ENCODE measurements at regions not wholly inside any gene's neighbourhood (a gene's known extent, or its start where the extent isn't known, plus 50 kb on each side); places are given as distances from the start of the nearest gene placed in this dataset.
"Not testable (repeated sequence)": the region's sequence is repeated elsewhere in the genome, so short reads cannot be mapped to it uniquely, and the experiment has no call there.

DNA sequence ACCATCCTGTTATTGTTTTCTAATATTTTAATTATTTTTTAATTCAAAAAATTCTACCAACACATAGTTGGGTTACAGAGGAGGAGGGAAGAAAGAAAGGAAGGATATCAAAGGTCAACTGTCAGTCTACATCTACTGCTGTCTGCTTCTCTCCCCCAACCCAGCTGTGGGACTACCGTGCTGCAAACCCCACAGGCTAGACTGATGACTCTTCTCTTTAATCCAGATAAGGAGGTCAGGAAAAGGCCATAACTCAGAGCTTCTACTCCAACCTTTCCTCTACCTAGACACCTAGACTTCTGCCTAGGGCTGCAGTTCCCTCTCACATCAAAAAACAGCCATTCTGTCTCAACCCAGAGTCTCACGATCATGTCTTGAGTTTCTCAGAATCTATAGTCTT, 124.2 kb upstream of the ETV3 start:
- H3K4me2 ChIP-seq (ENCODE audit: low read length), result no peak overlapping the region
- no peak for DNase-seq
- no peaks in the 10 kb centered on the region for H3K27me3 ChIP-seq (ENCODE audit: insufficient read depth, low read length)
- H4K91ac ChIP-seq (ENCODE audit: low read depth, low read length), result no peak overlapping the region
- WGBS (ENCODE audit: extremely low coverage, insufficient coverage, insufficient read length), result no CpG with 5 or more reads among the region's 2 CpGs
- H3K18ac ChIP-seq (ENCODE audit: low read length), result no peak overlapping the region
- no peak overlapping the region for H2AFZ ChIP-seq (ENCODE audit: insufficient read depth, low read length, poor library complexity)
- no peak overlapping the region for H2BK12ac ChIP-seq (ENCODE audit: low read length)
- H3K27ac ChIP-seq (ENCODE audit: low read depth, low read length), result no peak overlapping the region
- no peak overlapping the region for H4K12ac ChIP-seq (ENCODE audit: low read depth, low read length)
- H3K9me3 ChIP-seq (ENCODE audit: insufficient read depth, low read depth, low read length), result no peaks in the 10 kb centered on the region
- H3K36me3 ChIP-seq (ENCODE audit: control insufficient read depth in 1 of 2, insufficient read depth in 2 of 2, low read length in 2 of 2), result no peaks in the 10 kb centered on the region
- H3K79me1 ChIP-seq (ENCODE audit: low read length), result no peaks in the 10 kb centered on the region
- no peak overlapping the region for H2BK120ac ChIP-seq (ENCODE audit: insufficient read depth, low read length, poor library complexity)
- H3K4ac ChIP-seq (ENCODE audit: low read depth, low read length), result no peak overlapping the region
- H3K9ac ChIP-seq (ENCODE audit: low read length), result no peak overlapping the region
- peaks cover 0 to 3% of the 10 kb centered on the region in 2 experiments for H3K4me1 ChIP-seq (ENCODE audit: control insufficient read depth in 1 of 2, insufficient read depth in 2 of 2, low read length in 2 of 2)
- H3K4me3 ChIP-seq (ENCODE audit: low read depth, low read length), result no peak overlapping the region
- H4K8ac ChIP-seq (ENCODE audit: low read depth, low read length), result no peak overlapping the region
- no peaks in the 10 kb centered on the region for H3K79me2 ChIP-seq (ENCODE audit: control insufficient read depth, insufficient read depth, low read length, poor library complexity)
- no peak overlapping the region for H3K23ac ChIP-seq (ENCODE audit: low read length)
- H3K14ac ChIP-seq (ENCODE audit: low read length), result no peak overlapping the region
- H2AK5ac ChIP-seq (ENCODE audit: low read length), result no peak overlapping the region
- H2BK5ac ChIP-seq (ENCODE audit: low read depth, low read length, poor library complexity), result no peak overlapping the region

DNA sequence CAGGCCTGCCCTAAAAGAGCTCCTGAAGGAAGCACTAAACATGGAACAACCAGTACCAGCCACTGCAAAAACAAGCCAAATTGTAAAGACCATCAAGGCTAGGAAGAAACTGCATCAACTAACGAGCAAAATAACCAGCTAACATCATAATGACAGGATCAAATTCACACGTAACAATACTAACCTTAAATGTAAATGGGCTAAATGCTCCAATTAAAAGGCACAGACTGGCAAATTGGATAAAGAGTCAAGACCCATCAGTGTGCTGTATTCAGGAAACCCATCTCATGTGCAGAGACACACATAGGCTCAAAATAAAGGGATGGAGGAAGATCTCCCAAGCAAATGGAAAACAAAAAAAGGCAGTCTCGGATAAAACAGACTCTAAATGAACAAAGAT, 117.7 kb upstream of the ETV3 start:
- not testable (repeated sequence) for H4K12ac ChIP-seq (ENCODE audit: low read depth, low read length); H2BK120ac ChIP-seq (ENCODE audit: insufficient read depth, low read length, poor library complexity); H2BK12ac ChIP-seq (ENCODE audit: low read length); H2BK5ac ChIP-seq (ENCODE audit: low read depth, low read length, poor library complexity); H3K79me2 ChIP-seq (ENCODE audit: control insufficient read depth, insufficient read depth, low read length, poor library complexity); H3K4me3 ChIP-seq (ENCODE audit: low read depth, low read length); H4K91ac ChIP-seq (ENCODE audit: low read depth, low read length); H3K14ac ChIP-seq (ENCODE audit: low read length); H4K8ac ChIP-seq (ENCODE audit: low read depth, low read length); H3K9ac ChIP-seq (ENCODE audit: low read length); H2AFZ ChIP-seq (ENCODE audit: insufficient read depth, low read length, poor library complexity); H3K18ac ChIP-seq (ENCODE audit: low read length); H3K4me1 ChIP-seq (ENCODE audit: control insufficient read depth in 1 of 2, insufficient read depth in 2 of 2, low read length in 2 of 2); H3K23ac ChIP-seq (ENCODE audit: low read length); H3K79me1 ChIP-seq (ENCODE audit: low read length); H3K27ac ChIP-seq (ENCODE audit: low read depth, low read length); H3K27me3 ChIP-seq (ENCODE audit: insufficient read depth, low read length); H3K4ac ChIP-seq (ENCODE audit: low read depth, low read length); H3K36me3 ChIP-seq (ENCODE audit: control insufficient read depth in 1 of 2, insufficient read depth in 2 of 2, low read length in 2 of 2); DNase-seq; H2AK5ac ChIP-seq (ENCODE audit: low read length); H3K9me3 ChIP-seq (ENCODE audit: insufficient read depth, low read depth, low read length); H3K4me2 ChIP-seq (ENCODE audit: low read length)
- no CpG with 5 or more reads among the region's 3 CpGs for WGBS (ENCODE audit: extremely low coverage, insufficient coverage, insufficient read length)

DNA sequence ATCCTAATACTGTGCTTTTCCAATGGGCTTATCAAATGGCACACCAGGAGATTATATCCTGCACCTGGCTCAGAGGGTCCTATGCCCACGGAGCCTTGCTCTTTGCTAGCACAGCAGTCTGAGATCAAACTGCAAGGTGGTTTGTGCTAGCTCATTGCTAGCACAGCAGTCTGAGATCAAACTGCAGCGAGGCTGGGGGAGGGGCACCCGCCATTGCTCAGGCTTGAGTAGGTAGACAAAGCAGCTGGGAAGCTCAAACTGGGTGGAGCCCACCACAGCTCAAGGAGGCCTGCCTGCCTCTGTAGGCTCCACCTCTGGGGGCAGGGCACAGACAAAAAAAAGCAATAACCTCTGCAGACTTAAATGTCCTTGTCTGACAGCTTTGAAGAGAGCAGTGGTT, 116.0 kb upstream of the ETV3 start:
- not testable (repeated sequence) for H3K18ac ChIP-seq (ENCODE audit: low read length); H3K27me3 ChIP-seq (ENCODE audit: insufficient read depth, low read length); H3K4ac ChIP-seq (ENCODE audit: low read depth, low read length); H3K4me3 ChIP-seq (ENCODE audit: low read depth, low read length); DNase-seq; H3K23ac ChIP-seq (ENCODE audit: low read length); H2BK12ac ChIP-seq (ENCODE audit: low read length); H3K79me1 ChIP-seq (ENCODE audit: low read length); H2BK120ac ChIP-seq (ENCODE audit: insufficient read depth, low read length, poor library complexity); H2AFZ ChIP-seq (ENCODE audit: insufficient read depth, low read length, poor library complexity); H2BK5ac ChIP-seq (ENCODE audit: low read depth, low read length, poor library complexity); H4K8ac ChIP-seq (ENCODE audit: low read depth, low read length); H3K9me3 ChIP-seq (ENCODE audit: insufficient read depth, low read depth, low read length); H4K12ac ChIP-seq (ENCODE audit: low read depth, low read length); H3K36me3 ChIP-seq (ENCODE audit: control insufficient read depth in 1 of 2, insufficient read depth in 2 of 2, low read length in 2 of 2); H2AK5ac ChIP-seq (ENCODE audit: low read length); H3K4me2 ChIP-seq (ENCODE audit: low read length); H3K9ac ChIP-seq (ENCODE audit: low read length); H3K27ac ChIP-seq (ENCODE audit: low read depth, low read length); H4K91ac ChIP-seq (ENCODE audit: low read depth, low read length); H3K4me1 ChIP-seq (ENCODE audit: control insufficient read depth in 1 of 2, insufficient read depth in 2 of 2, low read length in 2 of 2); H3K14ac ChIP-seq (ENCODE audit: low read length); H3K79me2 ChIP-seq (ENCODE audit: control insufficient read depth, insufficient read depth, low read length, poor library complexity)
- no CpG with 5 or more reads among the region's 3 CpGs for WGBS (ENCODE audit: extremely low coverage, insufficient coverage, insufficient read length)

DNA sequence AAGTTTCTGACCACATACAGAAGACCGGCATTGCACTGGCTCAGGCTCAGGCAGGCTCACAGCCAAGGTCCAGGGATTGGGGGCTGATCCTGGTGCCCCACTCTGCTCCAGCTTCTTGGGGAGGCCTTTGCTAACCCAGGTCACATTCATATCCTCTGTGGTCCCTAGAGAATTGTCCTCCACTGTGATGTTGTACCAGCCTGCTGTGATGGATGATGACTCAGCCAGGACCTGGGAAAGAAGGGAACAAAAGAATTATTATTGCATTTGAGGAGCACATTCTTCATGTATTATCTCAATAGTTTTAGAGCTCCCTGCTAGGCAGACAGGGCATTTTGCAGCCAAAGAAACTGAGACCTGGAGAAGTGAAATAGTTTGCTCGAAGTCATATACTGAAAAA, 114.3 kb upstream of the ETV3 start:
- Histone ChIP-seq H3K4ac (ENCODE audit: low read depth, low read length) (no peak overlapping the region), H3K4me2 (ENCODE audit: low read length) (no peak overlapping the region)

More for the DNA sequence above, 114.3 kb upstream of the ETV3 start:
- no peak overlapping the region for H3K4me3 ChIP-seq (ENCODE audit: low read depth, low read length)
- WGBS (ENCODE audit: extremely low coverage, insufficient coverage, insufficient read length), result no CpG with 5 or more reads among the region's 2 CpGs
- no peak overlapping the region for H2BK12ac ChIP-seq (ENCODE audit: low read length)
- no peaks in the 10 kb centered on the region for H3K79me2 ChIP-seq (ENCODE audit: control insufficient read depth, insufficient read depth, low read length, poor library complexity)
- no peak overlapping the region for H2BK5ac ChIP-seq (ENCODE audit: low read depth, low read length, poor library complexity)
- no peak overlapping the region for H4K8ac ChIP-seq (ENCODE audit: low read depth, low read length)
- H3K14ac ChIP-seq (ENCODE audit: low read length), result no peak overlapping the region
- H3K18ac ChIP-seq (ENCODE audit: low read length), result no peak overlapping the region
- H3K9ac ChIP-seq (ENCODE audit: low read length), result no peak overlapping the region
- H2AK5ac ChIP-seq (ENCODE audit: low read length), result no peak overlapping the region
- no peak overlapping the region for H2BK120ac ChIP-seq (ENCODE audit: insufficient read depth, low read length, poor library complexity)
- peaks cover 2% of the 10 kb centered on the region in 2 experiments for H3K4me1 ChIP-seq (ENCODE audit: control insufficient read depth in 1 of 2, insufficient read depth in 2 of 2, low read length in 2 of 2)
- H3K27me3 ChIP-seq (ENCODE audit: insufficient read depth, low read length), result no peaks in the 10 kb centered on the region
- H3K36me3 ChIP-seq (ENCODE audit: control insufficient read depth in 1 of 2, insufficient read depth in 2 of 2, low read length in 2 of 2), result no peaks in the 10 kb centered on the region
- H3K23ac ChIP-seq (ENCODE audit: low read length), result no peak overlapping the region
- no peak overlapping the region for H4K91ac ChIP-seq (ENCODE audit: low read depth, low read length)
- peaks cover 9% of the 10 kb centered on the region for H3K9me3 ChIP-seq (ENCODE audit: insufficient read depth, low read depth, low read length)
- H2AFZ ChIP-seq (ENCODE audit: insufficient read depth, low read length, poor library complexity), result no peak overlapping the region
- DNase-seq, result peak in 1 of 2 donors; percentile 35
- no peaks in the 10 kb centered on the region for H3K79me1 ChIP-seq (ENCODE audit: low read length)
- H4K12ac ChIP-seq (ENCODE audit: low read depth, low read length), result no peak overlapping the region
- no peak overlapping the region for H3K27ac ChIP-seq (ENCODE audit: low read depth, low read length)
